ENCODE measurements at regions not wholly inside any gene's neighbourhood (a gene's known extent, or its start where the extent isn't known, plus 50 kb on each side); places are given as distances from the start of the nearest gene placed in this dataset.

DNA sequence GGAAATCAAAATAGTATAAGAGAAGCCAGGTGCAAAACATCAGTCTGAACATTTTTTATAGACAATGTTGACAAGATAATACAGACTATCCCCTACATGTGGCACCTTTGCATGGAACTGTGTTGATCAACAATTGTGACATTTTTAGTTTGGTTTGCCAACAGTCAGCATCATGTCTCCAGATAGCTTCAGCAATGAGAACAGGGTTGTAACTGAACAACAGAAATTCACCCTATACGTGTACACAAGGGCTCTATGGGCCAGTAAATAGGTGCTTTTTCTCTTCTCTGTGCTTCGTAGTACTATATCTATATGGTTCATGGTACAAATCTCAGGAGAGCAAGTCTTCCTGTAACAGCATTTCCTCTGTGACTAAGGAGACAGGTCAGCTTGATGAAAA lies 310.4 kb downstream of the ATXN7L3B start:
- no peak overlapping the region for H3K4me3 ChIP-seq (ENCODE audit: low read depth, low read length)

DNA sequence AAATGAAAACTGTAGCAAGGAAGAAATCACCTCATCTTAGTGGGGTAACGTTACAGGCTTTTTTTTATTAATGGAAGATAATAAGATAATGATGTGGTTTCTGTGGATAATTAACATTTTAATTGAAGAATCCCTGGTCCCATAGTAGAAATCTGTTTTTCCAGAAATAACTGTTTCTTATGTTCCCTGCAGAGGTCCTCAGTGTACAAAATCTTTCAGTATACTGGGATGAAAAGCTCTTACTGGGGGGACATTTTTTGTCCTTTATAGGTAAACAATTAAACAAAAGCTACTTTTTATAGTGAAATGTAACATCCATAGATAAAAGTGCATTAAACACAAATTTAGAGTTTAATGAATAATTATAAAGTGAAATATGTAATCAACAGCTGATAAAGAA lies 312.2 kb downstream of the ATXN7L3B start:
- TF ChIP-seq, protein P1, sequence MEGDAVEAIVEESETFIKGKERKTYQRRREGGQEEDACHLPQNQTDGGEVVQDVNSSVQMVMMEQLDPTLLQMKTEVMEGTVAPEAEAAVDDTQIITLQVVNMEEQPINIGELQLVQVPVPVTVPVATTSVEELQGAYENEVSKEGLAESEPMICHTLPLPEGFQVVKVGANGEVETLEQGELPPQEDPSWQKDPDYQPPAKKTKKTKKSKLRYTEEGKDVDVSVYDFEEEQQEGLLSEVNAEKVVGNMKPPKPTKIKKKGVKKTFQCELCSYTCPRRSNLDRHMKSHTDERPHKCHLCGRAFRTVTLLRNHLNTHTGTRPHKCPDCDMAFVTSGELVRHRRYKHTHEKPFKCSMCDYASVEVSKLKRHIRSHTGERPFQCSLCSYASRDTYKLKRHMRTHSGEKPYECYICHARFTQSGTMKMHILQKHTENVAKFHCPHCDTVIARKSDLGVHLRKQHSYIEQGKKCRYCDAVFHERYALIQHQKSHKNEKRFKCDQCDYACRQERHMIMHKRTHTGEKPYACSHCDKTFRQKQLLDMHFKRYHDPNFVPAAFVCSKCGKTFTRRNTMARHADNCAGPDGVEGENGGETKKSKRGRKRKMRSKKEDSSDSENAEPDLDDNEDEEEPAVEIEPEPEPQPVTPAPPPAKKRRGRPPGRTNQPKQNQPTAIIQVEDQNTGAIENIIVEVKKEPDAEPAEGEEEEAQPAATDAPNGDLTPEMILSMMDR (IDR thresholded peaks at IDR 0.05; ENCODE audit: insufficient read depth in 1 of 2, low read depth in 1 of 2, low read length in 1 of 2, severe bottlenecking in 1 of 2, unreplicated experiment in 1 of 2), result no peak
- no TSS peak for BruUV-seq (replicated peaks)
- H3K9me3 ChIP-seq, result no peaks in the 10 kb centered on the region
- H3K4me1 Mint-ChIP-seq (ENCODE audit: low read depth, unreplicated experiment), result no peaks in the 10 kb centered on the region
- ChIA-PET CTCF (interaction anchor here (0.5 kb wide), 1 partner anchor 238 kb away, joined by 3 read pairs; no protein-coding TSS in a partner anchor), POLR2A (no interaction called here)
- no peaks in the 10 kb centered on the region for H3K27me3 ChIP-seq (replicated peaks; ENCODE audit: control insufficient read depth, insufficient read depth, low read length)
- no peaks in the 10 kb centered on the region for H3K36me3 ChIP-seq (ENCODE audit: control insufficient read depth, insufficient read depth, low read length)
- H3K27ac Mint-ChIP-seq (ENCODE audit: unreplicated experiment), result no peak overlapping the region
- no peaks in the 10 kb centered on the region for H3K4me1 ChIP-seq
- no peak overlapping the region for H3K4me3 ChIP-seq (ENCODE audit: low read depth, low read length)
- H3K9me3 Mint-ChIP-seq (ENCODE audit: unreplicated experiment), result no peaks in the 10 kb centered on the region
- intact Hi-C loops (cut with micrococcal nuclease; ENCODE audit: unreplicated experiment), result no loop called here
- H3K27me3 Mint-ChIP-seq (ENCODE audit: insufficient read depth, unreplicated experiment), result no peaks in the 10 kb centered on the region
- no peak overlapping the region for H3K4me3 Mint-ChIP-seq (ENCODE audit: unreplicated experiment)
- no peaks in the 10 kb centered on the region for H3K36me3 Mint-ChIP-seq (ENCODE audit: insufficient read depth, unreplicated experiment)
- no peak for DNase-seq

More for the DNA sequence above, 310.4 kb downstream of the ATXN7L3B start:
- Mint-ChIP-seq H3K36me3 (ENCODE audit: insufficient read depth, unreplicated experiment) (no peaks in the 10 kb centered on the region), H3K9me3 (ENCODE audit: unreplicated experiment) (no peaks in the 10 kb centered on the region), H3K27me3 (ENCODE audit: insufficient read depth, unreplicated experiment) (no peaks in the 10 kb centered on the region), H3K27ac (ENCODE audit: unreplicated experiment) (no peak overlapping the region), H3K4me1 (ENCODE audit: low read depth, unreplicated experiment) (no peaks in the 10 kb centered on the region), H3K4me3 (ENCODE audit: unreplicated experiment) (no peak overlapping the region)
- POLR2A ChIA-PET, result no interaction called here
- H3K4me1 ChIP-seq, result no peaks in the 10 kb centered on the region
- no peaks in the 10 kb centered on the region for H3K27me3 ChIP-seq (replicated peaks; ENCODE audit: control insufficient read depth, insufficient read depth, low read length)
- intact Hi-C loops (cut with micrococcal nuclease; ENCODE audit: unreplicated experiment), result no loop called here
- H3K9me3 ChIP-seq, result no peaks in the 10 kb centered on the region
- TF ChIP-seq, protein P1 (IDR thresholded peaks at IDR 0.05; ENCODE audit: insufficient read depth in 1 of 2, low read depth in 1 of 2, low read length in 1 of 2, severe bottlenecking in 1 of 2, unreplicated experiment in 1 of 2), result no peak
- no peaks in the 10 kb centered on the region for H3K36me3 ChIP-seq (ENCODE audit: control insufficient read depth, insufficient read depth, low read length)
- DNase-seq, result no peak
- CTCF ChIA-PET, result no interaction called here
- no TSS peak for BruUV-seq (replicated peaks)

DNA sequence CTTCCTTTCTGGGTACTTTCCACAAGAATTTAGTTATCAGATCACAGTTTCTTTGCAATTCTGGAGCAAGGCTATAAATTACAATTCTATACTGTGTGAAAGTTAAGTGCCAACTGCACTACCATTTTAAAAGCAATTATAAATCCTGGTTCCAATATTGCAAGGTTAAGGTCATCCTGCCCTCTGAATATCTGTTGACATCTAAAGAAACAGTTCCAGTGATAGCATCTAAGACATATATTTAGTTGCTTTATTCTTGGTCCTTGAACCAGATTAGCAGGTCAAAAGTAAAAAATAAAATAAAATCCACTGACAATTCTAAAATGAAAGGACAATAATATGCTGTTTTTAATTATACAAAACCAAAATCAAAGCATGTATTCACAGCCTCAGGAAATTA lies 334.2 kb downstream of the ATXN7L3B start:
- BruUV-seq (replicated peaks), result no TSS peak
- no peaks in the 10 kb centered on the region for H3K27me3 ChIP-seq (replicated peaks; ENCODE audit: control insufficient read depth, insufficient read depth, low read length)
- no peaks in the 10 kb centered on the region for H3K9me3 Mint-ChIP-seq (ENCODE audit: unreplicated experiment)

More for the DNA sequence above, 334.2 kb downstream of the ATXN7L3B start:
- H3K4me1 Mint-ChIP-seq (ENCODE audit: low read depth, unreplicated experiment), result no peaks in the 10 kb centered on the region
- no peak for DNase-seq
- no peaks in the 10 kb centered on the region for H3K27me3 Mint-ChIP-seq (ENCODE audit: insufficient read depth, unreplicated experiment)
- Histone ChIP-seq H3K4me1 (no peaks in the 10 kb centered on the region), H3K36me3 (ENCODE audit: control insufficient read depth, insufficient read depth, low read length) (no peaks in the 10 kb centered on the region), H3K9me3 (no peaks in the 10 kb centered on the region), H3K4me3 (ENCODE audit: low read depth, low read length) (no peak overlapping the region)
- no peak overlapping the region for H3K27ac Mint-ChIP-seq (ENCODE audit: unreplicated experiment)
- no peaks in the 10 kb centered on the region for H3K36me3 Mint-ChIP-seq (ENCODE audit: insufficient read depth, unreplicated experiment)
- TF ChIP-seq, protein P1 (IDR thresholded peaks at IDR 0.05; ENCODE audit: insufficient read depth in 1 of 2, low read depth in 1 of 2, low read length in 1 of 2, severe bottlenecking in 1 of 2, unreplicated experiment in 1 of 2), result no peak
- POLR2A ChIA-PET, result no interaction called here
- intact Hi-C loops (cut with micrococcal nuclease; ENCODE audit: unreplicated experiment), result no loop called here
- CTCF ChIA-PET, result no interaction called here
- H3K4me3 Mint-ChIP-seq (ENCODE audit: unreplicated experiment), result no peak overlapping the region

Data from Caco-2 (cell line).